ENCODE measurements at regions not wholly inside any gene's neighbourhood (a gene's known extent, or its start where the extent isn't known, plus 50 kb on each side); places are given as distances from the start of the nearest gene placed in this dataset.
"Not testable (repeated sequence)": the region's sequence is repeated elsewhere in the genome, so short reads cannot be mapped to it uniquely, and the experiment has no call there.

DNA sequence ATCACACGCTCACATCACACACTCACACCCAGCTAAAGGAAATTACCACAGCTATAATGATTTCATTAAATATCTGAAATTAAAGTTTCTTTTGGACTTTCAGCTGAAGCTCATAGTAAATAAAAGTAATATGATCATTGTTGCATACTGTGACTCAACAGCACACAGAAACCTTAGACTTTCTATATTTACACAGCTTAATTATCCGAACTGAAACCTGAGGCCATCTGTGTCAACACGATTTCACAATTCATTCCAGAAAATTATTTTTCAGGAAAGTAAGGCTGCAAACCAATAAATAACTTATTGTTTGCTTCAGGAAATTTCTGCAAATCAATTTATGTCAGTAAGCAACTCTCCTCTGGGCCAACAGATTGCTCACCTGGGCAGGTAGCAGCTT is 1352.2 kb upstream of the CDH18 start:
- not testable (repeated sequence) for DNase-seq (ENCODE audit: low spot score)

DNA sequence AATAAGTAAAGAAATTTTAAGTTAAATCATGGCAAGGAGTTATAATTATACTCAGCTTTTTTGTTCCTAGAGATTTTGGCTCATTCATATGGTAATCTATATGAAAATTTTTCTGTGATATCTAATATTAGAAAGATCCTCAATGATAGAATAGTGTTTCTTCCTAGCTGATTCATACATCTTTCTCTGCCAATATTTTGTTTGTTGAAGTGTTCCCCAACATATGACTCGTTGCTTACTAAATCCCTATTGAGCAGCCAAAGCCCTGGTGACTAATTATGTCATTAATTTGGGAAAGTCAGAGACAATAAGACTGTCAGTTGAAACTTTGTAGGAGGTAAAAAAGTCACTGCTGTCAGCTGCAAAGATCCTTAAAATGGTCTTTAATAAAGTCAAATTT is 1348.5 kb upstream of the CDH18 start:
- DNase-seq (ENCODE audit: low spot score): not testable (repeated sequence)

DNA sequence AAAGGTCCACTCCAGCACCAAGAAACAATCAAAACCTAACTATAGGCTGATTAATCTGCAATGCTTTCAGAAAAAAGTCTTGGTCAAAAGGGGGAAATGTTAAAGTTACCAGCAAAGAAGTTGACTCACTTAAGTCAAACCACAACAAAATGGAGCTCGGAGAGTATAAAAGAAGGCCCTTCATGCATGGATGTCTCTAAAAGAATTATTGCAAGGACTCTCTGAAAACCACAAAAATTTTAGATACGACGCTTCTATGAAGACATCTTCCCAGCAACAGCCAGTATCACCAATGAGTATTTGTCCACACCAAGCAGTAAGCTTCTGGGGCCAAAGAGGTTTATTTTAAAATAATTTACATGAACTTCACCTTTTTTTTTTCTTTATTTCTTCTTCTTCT is 1327.4 kb upstream of the CDH18 start:
- DNase-seq (ENCODE audit: low spot score): not testable (repeated sequence)

DNA sequence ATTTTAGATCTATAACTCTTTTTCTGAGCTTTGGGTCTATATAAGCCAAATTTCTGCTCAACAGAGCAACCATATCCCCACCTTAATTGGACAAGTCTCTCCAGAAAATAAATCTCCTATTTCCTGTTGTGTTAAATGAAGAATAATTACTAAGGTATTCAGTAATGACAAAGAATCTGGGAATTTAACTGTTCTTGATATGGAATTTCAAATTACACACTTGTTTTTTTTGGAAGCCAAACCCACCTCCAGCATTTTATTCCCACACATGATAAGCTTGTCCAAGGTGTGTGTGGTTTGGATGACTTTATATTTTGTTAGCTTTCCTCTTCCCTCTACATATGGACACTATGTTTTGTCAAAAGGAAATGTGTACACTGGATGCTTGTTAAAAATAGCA is 1313.2 kb upstream of the CDH18 start:
- not testable (repeated sequence) for DNase-seq (ENCODE audit: low spot score)

DNA sequence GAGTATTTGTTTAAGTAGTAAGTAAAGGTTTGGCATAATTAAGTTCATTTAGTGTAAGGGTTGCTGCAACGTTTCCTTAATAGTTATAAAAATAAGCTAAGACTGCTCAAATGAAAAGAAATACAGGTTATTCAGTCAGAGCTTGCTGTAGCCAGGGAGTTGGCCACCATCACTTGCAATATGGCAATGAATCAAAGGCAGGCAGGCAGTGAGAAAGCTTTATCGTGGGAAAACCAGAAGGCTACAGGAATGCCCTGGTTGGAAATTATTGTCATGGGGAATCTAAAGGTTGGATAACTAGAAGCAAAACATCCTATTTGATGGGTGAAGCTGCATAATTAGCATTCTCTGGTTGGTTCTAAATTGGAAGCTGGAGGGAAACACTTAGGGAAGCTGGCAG is 1286.4 kb upstream of the CDH18 start:
- not testable (repeated sequence) for DNase-seq (ENCODE audit: low spot score)

DNA sequence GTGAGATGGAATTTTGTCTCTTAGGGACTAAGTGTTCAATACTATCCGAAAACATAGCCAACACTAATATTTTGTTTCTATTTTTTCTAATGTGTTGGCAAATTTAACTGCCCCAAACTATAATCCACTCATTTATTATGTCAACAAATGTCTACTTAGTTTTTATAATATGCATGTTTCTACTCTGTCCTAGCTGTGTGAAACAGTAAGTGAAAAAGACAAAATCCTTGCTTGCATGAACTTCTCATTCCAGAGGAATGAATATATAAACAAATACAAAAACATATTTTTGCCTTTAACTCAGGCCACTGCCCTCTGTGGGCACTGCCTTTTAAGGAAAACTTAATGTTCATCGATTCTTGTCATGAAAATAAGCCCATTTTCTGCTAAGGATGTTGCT is 1275.4 kb upstream of the CDH18 start:
- DNase-seq (ENCODE audit: low spot score): no peak

DNA sequence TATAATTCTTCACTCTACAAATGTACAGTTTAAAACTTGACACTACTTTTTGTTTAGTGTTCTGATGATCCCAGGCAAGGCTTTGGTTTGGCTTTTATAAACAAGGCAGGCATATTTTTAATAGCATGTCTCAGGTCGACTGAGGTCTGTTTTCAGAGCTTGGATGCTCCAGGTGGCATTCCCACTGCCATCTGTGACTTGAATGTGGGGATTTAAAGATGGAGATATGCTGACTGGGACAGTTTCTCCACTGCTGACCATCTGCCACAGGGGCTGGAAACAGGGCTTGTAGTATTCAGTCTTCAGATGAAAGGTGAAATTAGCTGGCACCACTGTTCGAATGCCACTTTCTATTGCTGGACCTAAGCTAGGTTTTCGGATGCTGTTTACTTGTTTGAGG is 1266.2 kb upstream of the CDH18 start:
- no peak for DNase-seq (ENCODE audit: low spot score)

DNA sequence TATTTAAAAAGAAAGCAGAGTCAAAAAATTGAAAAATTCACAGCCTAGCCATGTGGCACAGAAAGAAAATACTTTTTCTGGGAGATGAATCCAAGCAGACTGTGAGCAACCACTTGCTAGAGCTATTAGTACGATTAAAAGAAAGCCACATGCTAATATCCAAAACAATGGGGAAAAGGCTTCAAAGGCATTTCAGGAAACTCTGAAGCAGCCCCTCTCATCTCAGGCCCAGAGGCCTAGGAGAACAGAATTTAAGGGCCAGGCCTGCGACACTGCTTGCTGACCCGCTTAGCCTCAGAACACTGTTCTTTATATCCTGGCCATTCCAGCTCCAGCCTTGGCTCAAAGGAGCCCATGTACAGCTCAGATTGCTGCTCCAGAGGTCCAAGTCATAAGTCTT is 1257.0 kb upstream of the CDH18 start:
- no peak for DNase-seq (ENCODE audit: low spot score)

DNA sequence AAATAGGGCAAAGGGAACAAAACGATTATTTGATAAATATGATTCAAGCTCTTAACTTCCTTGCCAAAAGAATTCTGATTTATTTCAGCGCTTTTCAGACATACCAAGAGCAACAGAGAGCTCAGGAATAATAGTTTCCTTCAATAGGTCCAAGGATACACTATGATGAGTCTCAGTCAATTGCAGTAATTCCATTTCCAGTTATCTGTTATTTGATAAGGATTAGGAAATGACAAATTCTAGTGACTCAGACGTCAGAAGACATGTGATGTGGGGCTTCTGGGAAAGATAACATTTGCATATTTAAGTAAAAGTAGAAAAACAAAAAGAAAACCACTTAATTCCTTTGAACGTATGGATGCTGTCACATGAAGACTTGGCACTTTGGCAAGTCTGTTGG is 1250.8 kb upstream of the CDH18 start:
- no peak for DNase-seq (ENCODE audit: low spot score)

DNA sequence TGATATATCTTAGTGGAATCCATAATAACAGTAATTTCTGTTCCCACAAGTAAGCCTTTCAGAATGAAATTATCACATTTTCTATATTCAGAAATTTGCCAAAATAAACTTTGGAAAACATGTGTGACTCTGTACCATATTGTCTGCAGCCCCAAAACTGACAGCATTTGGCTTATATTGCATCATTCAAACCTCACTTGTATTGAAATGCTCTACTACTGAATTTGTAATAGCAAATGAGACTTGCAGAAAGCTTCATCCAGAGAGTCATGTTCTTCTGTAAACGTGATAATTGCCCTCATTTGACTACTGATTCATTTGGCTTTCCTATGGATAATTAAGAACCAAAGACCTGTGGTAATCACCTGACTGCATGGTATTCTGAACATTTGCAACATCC is 1249.5 kb upstream of the CDH18 start:
- DNase-seq (ENCODE audit: low spot score): no peak

DNA sequence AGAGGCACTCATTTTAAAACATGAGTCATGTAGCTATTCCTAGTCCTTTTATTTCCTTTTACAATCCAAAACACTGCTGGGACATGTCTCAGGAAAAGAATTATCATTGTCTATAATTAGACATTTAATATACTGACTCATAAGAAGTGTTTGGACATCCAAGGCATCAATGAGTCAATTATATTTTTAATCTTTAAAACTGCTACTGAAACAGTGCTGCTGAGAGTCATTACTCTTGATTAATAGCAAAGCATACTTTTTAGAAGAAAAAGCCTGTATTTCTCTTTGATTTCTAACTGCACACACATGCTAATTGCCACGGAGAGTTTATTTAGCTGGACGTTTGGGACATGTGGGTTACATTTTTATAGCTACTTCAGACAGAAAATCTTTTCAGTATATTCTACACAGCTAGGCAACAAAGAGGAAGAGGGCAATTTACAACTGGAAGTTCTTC is 1249.0 kb upstream of the CDH18 start:
- no peak for DNase-seq (ENCODE audit: low spot score)

DNA sequence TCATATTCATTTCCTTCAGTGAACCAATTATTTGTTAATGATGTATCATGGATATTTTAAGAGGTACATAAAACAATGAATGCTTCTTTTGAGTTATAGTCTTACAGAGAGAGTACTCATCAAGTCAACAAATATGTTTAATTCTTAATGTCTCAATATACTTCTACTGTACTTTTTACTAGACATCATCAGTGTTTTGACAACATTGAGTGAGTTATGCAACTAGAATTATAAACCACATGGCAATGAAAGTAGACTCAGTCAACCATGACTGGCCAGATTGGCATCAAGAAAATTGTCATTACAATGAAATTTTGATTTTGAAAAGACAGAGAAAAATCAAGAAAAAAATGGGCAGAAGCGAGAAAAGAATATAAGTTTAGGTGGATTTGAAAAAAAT is 1248.1 kb upstream of the CDH18 start:
- no peak for DNase-seq (ENCODE audit: low spot score)

DNA sequence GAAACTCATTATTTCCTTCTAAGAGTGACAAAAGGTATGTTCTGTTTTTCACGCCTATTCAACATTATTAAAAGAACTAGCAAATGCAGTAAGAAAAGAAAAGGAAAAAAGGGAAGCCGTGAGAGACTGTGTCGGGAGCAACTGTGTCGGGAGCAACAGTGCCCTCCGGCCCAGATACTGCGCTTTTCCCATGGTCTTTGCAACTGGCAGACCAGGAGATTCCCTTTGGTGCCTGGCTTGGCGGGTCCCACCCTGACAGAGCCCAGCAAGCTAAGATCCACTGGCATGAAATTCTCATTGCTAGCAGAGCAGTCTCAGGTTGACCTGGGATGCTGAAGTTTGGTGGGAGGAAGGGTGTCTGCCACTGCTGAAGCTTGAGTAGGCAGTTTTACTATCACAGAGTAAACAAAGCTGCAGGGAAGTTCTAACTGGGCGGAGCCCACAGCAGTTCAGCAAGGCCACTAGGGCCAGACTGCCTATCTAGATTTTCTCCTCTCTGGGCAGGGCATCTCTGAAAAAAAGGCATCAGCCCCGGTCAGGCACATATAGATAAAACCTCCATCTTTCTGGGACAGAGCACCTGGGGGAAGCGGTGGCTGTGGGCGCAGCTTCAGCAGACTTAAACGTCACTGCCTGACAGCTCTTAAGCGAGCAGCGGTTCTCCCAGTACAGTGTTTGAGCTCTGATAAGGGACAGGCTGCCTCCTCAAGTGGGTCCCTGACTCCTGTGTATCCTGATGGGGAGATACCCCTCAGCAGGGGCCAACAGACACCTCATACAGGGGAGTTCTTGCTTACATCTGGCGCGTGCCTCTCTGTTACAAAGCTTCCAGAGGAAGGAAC is 1237.4 kb upstream of the CDH18 start:
- no peak for DNase-seq (ENCODE audit: low spot score)

DNA sequence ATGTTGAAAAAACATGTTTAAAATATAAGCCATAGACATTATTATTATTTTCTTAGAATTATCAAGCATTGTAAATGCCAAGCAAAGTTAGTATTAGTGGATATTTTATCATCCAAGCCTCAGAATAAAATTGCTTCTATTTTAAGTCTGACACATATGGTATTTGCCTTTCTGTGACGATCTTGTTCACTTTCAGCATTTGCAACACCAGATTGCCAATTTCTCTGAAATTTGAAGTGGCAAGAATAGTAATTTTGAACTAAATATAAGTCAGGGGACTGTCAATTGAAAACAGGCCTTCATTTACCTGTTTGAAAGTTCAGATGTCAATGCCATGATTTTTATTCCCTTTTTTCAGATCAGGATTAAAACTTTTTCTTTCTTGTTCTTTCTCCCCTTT is 1233.6 kb upstream of the CDH18 start:
- no peak for DNase-seq (ENCODE audit: low spot score)

DNA sequence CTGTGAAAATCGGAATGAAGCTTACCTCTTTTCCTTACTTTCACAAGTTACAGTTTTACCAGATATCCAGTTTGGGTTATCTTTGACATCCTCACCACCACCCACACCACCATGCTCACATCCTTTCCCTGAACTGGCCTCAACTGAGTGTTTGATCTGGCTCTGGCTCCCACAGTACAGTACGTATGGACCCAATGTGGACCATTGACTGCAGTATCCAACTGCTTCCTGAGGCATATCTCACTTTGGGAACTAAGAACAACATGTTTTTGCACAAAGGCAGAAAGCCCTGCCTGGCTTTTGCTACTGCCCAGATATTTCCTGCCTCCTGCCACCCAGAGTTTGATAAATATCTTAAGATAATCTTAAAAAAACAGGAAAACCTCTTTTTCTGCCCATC is 1232.0 kb upstream of the CDH18 start:
- no peak for DNase-seq (ENCODE audit: low spot score)

DNA sequence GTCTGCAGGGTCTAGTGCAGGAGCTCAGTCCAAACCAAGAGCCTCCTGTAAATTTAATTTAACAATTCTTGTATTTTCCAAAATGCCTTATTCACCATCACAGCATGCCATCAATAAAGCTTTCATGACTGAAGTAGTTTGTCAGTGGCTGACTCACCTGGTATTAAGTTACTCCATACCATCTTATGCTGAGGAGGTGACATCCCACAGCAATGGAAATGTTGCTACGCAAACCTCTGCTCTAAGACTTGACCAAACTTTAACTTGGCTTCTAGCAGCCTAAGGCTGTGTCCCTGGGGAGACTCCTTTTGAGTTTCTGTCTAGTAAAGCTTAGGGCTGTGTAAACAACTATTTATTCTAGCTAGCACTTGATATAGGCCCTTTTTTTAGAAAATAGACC is 1231.3 kb upstream of the CDH18 start:
- no peak for DNase-seq (ENCODE audit: low spot score)

DNA sequence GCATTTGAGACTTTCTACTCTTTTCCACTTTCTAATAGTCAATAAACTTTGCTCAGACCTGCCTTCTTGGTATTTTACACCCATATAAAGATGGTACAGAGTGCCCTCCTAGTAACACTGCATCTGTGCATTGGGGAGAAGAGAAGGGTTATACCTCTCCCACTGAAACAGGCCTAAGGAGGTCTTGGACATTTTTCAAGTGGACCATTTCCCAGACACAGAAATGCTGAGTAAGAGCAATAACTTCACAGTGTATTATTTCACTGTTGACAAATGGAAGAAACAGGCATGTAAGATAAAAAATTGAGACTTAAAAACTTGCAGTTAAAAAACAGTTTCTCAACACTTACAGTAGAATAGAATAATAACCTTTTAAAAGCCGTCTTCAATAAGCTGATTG is 1224.0 kb upstream of the CDH18 start:
- no peak for DNase-seq (ENCODE audit: low spot score)

DNA sequence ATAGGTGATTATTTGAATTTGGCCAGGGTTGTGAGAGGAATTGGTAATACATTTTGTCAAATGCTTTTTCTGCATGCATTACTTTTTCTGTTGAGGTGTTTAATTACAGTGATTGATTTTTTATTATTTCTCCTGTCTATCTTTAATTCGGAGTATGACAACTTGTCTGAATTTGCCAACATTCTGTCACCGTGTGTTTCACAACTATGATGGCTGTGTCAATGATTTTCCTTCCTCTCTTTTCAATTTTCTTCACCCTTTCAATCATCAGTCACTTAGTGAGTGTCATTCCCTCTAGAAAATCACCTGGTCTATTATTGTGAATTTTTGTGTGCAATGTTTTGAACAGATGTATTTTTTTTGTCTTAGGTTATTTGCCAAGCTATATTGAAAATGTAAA is 1221.4 kb upstream of the CDH18 start:
- no peak for DNase-seq (ENCODE audit: low spot score)

DNA sequence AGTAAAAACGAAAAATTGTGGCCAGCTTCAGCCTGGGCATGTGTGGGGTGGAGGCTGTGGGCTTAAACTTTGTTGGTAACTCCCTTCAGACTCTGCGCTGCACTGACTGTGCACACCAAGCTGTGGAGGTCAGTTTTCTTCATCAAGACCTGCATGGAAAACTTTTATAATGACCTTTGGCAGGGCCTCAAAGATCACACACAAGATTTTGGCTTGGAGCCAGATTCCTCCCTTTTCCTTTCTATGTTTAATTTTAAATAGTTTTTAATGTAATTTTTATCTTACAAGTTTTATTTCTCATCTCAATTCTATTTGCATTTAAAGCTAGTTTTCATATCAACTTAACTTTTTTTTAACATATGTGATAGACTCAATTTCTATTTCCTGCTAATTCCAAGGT is 1211.1 kb upstream of the CDH18 start:
- no peak for DNase-seq (ENCODE audit: low spot score)

DNA sequence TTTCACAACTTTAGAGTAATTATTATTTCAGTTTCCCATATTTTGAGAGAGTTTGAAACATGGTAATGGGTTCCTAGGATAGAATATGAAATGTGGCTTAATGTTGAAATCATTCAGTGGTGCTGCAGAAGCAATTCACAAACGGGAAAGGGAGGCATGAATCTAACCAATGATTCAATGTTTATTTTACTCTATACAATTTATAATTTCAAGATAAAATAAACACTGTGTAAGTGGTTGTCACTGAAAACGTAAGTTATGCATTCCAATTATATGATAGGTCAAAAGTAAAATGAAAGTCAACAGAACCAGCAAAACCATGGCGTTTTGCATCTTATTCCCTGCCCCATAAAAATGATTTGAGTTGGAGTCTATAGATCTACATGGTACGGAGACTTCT is 1207.1 kb upstream of the CDH18 start:
- no peak for DNase-seq (ENCODE audit: low spot score)

DNA sequence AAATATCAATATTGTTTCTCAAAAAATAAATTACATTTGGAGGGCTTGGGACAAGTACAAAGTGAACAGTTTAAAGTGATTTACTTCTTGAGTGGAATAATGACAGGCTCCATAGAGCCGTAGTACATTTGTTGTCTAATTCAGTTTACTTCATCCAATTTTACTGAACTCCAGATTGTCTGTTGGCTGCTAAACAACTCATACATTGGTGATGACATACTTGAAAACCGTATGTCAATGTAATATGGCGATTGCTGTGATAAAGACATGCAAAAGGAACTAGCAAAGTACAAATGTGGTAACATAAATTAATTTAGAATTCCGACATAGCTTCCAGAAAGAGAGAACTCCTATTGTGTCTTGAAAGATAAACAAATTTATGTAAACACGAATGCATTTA is 1197.5 kb upstream of the CDH18 start:
- DNase-seq (ENCODE audit: low spot score): no peak

DNA sequence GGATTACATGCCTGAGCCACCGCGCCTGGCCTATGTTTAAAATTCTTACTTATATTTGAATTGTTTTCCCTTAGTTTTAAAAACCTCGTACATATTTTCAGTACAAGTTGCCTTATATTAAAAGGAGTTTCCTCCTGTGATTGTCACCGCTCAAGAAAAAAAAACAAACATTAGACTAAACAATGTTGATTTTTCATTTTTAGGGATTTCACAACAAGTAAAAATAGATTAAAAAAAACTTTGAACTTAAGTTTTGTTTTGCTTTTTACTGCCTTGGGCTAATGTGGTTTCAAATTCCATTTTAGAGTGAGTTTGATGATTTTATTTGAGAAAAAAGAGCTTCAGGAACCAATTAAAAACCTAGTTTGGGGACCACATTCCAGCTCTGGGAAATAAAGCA is 1196.6 kb upstream of the CDH18 start:
- no peak for DNase-seq (ENCODE audit: low spot score)

DNA sequence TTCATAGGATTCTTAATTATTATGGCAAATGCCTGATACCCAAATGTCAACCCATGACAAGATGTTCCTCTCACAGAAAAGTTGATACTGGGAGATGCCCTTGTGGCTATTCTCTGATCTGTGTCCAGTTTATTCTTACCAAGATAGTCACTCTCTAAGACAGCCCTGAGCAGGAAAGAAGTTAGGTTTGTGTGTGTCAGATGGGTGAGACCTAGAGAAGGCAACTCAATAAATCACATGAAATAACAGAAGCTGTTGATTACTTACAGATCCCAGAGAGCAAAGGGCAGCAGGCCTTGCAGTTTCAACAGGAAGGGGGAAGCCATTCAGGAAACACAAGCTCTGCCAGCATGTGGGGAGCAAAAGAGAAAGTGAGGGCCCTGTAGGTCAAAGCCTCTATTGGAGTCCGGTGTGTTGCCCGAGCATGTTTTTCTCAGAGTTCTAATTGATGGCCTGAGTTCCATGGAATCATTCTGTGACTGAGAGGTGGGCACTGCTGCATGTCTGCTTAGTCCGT is 1193.7 kb upstream of the CDH18 start:
- DNase-seq (ENCODE audit: low spot score): no peak

DNA sequence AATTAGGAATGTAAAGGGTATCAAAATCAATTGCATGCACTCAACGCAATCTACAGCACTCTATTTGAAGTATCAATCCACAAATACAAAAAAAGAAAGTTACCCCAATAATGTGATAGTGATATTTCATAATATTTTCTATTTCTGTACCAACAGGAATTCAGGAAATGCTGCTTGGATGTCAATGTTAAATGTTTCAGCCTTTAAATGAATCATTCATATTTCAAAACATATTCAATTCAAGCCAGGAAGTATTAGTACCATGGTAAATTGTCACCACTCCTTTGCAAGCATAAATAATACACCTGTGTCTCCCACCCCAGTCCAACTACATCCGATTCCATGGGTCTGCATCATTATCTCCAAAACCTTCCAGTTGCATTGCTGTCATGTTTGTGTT is 1185.5 kb upstream of the CDH18 start:
- DNase-seq (ENCODE audit: low spot score): no peak

All from HuH-7 (cell line).